OCI-LY1 (cell line): ENCODE measurements at regions not wholly inside any gene's neighbourhood (a gene's known extent, or its start where the extent isn't known, plus 50 kb on each side); places are given as distances from the start of the nearest gene placed in this dataset.

ENCODE experiments used
- EZH2 ChIP-seq: fragments of 200-600 bp; sonication (generic), shearing (Covaris generic); IDR thresholded peaks from 2 replicates; pipeline ENCODE4 v1.8.0; 2017; ENCODE audit warnings: borderline replicate concordance, mixed run types, mild to moderate bottlenecking, antibody characterized with exemption, low read length, moderate library complexity, mixed read lengths
- TF ChIP-seq, protein P1 (sequence below): fragments of 200-600 bp; sonication (generic), shearing (Covaris generic); IDR thresholded peaks from 2 replicates; pipeline ENCODE4 v1.5.1; 2017; ENCODE audit warnings: mild to moderate bottlenecking, antibody characterized with exemption, low read length, moderate library complexity, mixed read lengths

DNA sequence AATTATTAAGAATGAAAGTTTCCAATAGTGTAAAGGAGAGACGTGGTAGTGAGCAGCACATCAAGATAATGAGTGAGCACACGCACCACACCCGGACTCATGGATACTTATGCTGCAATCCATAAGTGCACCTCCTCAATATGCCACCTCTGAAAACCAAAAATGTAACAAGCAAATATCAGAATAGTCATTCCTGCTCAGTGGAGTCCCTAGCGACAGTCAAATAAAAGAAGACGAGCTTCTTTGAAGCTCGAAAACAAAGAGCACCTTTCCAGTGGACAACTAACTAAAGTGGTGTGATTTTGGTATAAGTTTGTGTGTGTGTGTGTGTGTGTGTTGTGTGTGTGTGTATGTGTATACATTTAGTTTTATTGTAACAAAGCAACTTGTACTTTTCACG lies 241.3 kb downstream of the DEPDC1B start:
- TF ChIP-seq, protein P1, sequence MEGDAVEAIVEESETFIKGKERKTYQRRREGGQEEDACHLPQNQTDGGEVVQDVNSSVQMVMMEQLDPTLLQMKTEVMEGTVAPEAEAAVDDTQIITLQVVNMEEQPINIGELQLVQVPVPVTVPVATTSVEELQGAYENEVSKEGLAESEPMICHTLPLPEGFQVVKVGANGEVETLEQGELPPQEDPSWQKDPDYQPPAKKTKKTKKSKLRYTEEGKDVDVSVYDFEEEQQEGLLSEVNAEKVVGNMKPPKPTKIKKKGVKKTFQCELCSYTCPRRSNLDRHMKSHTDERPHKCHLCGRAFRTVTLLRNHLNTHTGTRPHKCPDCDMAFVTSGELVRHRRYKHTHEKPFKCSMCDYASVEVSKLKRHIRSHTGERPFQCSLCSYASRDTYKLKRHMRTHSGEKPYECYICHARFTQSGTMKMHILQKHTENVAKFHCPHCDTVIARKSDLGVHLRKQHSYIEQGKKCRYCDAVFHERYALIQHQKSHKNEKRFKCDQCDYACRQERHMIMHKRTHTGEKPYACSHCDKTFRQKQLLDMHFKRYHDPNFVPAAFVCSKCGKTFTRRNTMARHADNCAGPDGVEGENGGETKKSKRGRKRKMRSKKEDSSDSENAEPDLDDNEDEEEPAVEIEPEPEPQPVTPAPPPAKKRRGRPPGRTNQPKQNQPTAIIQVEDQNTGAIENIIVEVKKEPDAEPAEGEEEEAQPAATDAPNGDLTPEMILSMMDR = no peak
- TF ChIP-seq EZH2 = no peak
